GM12878 (cell line): ENCODE measurements at regions not wholly inside any gene's neighbourhood (a gene's known extent, or its start where the extent isn't known, plus 50 kb on each side); places are given as distances from the start of the nearest gene placed in this dataset.

Experiments used
- ATF7 ChIP-seq: fragments of 450-650 bp; IDR thresholded peaks from 2 replicates; pipeline ENCODE4 v1.6.1; 2016; ENCODE audit warnings: low read depth, mild to moderate bottlenecking
- MYC ChIP-seq: IDR thresholded peaks from 2 replicates; pipeline ENCODE4 v1.6.1; 2011; ENCODE audit warnings: mild to moderate bottlenecking, low read length, moderate library complexity, inconsistent platforms; ENCODE audit not compliant: insufficient read depth, insufficient replicate concordance, insufficient read length, severe bottlenecking
- NRF1 ChIP-seq: conservative IDR thresholded peaks from 2 replicates; pipeline ENCODE4 v1.6.1; 2011; ENCODE audit warnings: mild to moderate bottlenecking, low read depth, low read length, improper control_type of control experiment
- POLR2A ChIP-seq: IDR thresholded peaks from 2 replicates; pipeline ENCODE4 v1.6.1; 2011; ENCODE audit warnings: low read depth, mild to moderate bottlenecking, low read length
- POLR2AphosphoS5 ChIP-seq: IDR thresholded peaks from 2 replicates; pipeline ENCODE4 v1.6.1; 2011; ENCODE audit warnings: mild to moderate bottlenecking, low read length, inconsistent platforms
- RAD21 ChIP-seq: IDR thresholded peaks from 2 replicates; pipeline ENCODE4 v1.6.1; 2011; ENCODE audit warnings: mild to moderate bottlenecking, low read depth, low read length, moderate library complexity; ENCODE audit not compliant: insufficient read depth
- RFX5 ChIP-seq: IDR thresholded peaks from 2 replicates; pipeline ENCODE4 v1.6.1; 2011; ENCODE audit warnings: low read depth, low read length, improper control_type of control experiment
- YY1 ChIP-seq: IDR thresholded peaks from 2 replicates; pipeline ENCODE4 v1.6.1; 2011; ENCODE audit warnings: low read depth, mild to moderate bottlenecking, low read length
- TF ChIP-seq, protein P1 (sequence below), 3 experiments: IDR thresholded peaks in 2 of 3; conservative IDR thresholded peaks in 1 of 3; 2 replicates each; pipeline ENCODE4 v1.5.1; 2011; ENCODE audit warnings: low read depth in 3 of 3, low read length in 3 of 3, mild to moderate bottlenecking in 3 of 3, control low read depth in 2 of 3, moderate library complexity in 2 of 3, inconsistent platforms in 1 of 3, mixed read lengths in 1 of 3; ENCODE audit not compliant: control insufficient read depth in 2 of 3, insufficient read depth in 1 of 3; ENCODE audit errors: extremely low read depth in 1 of 3
- TF ChIP-seq, protein P2 (sequence below): IDR thresholded peaks from 2 replicates; pipeline ENCODE4 v1.6.1; 2011; ENCODE audit warnings: borderline replicate concordance, low read depth, mild to moderate bottlenecking, moderate library complexity, mixed read lengths, low read length; ENCODE audit not compliant: insufficient read depth; ENCODE audit errors: extremely low read length
- TF ChIP-seq, protein P3 (sequence below): IDR thresholded peaks from 2 replicates; pipeline ENCODE4 v1.6.1; 2011; ENCODE audit warnings: low read depth, low read length, improper control_type of control experiment, borderline replicate concordance

DNA sequence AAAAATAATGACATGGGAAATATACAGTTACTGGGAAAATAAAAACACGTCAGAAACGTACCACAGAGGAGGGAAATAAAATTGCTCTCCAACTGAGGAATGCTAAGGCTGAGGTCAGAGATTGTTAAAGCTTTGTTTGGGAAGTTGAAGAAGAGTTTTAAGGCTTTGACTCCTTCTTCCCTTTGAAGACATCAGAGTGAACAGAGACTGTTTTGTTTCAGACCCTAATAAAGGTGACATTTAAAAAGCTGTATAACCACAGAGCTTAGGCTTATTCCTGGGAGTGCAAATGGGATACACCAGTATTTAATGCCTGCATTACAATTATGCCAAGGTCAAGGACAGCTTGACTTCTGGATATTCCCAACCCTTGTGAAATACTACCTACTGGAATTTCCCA lies 102.8 kb downstream of the TRIML1 start:
- no peak for TF ChIP-seq POLR2A
- no peak for TF ChIP-seq MYC
- TF ChIP-seq RAD21: no peak
- TF ChIP-seq, protein P1, sequence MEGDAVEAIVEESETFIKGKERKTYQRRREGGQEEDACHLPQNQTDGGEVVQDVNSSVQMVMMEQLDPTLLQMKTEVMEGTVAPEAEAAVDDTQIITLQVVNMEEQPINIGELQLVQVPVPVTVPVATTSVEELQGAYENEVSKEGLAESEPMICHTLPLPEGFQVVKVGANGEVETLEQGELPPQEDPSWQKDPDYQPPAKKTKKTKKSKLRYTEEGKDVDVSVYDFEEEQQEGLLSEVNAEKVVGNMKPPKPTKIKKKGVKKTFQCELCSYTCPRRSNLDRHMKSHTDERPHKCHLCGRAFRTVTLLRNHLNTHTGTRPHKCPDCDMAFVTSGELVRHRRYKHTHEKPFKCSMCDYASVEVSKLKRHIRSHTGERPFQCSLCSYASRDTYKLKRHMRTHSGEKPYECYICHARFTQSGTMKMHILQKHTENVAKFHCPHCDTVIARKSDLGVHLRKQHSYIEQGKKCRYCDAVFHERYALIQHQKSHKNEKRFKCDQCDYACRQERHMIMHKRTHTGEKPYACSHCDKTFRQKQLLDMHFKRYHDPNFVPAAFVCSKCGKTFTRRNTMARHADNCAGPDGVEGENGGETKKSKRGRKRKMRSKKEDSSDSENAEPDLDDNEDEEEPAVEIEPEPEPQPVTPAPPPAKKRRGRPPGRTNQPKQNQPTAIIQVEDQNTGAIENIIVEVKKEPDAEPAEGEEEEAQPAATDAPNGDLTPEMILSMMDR (IDR thresholded peaks at IDR 0.05 in 2 of 3, conservative IDR thresholded peaks at IDR 0.05 in 1 of 3; ENCODE audit: control insufficient read depth in 2 of 3, extremely low read depth in 1 of 3, insufficient read depth in 1 of 3, low read depth in 3 of 3, low read length in 3 of 3): no peak
- TF ChIP-seq, protein P2, sequence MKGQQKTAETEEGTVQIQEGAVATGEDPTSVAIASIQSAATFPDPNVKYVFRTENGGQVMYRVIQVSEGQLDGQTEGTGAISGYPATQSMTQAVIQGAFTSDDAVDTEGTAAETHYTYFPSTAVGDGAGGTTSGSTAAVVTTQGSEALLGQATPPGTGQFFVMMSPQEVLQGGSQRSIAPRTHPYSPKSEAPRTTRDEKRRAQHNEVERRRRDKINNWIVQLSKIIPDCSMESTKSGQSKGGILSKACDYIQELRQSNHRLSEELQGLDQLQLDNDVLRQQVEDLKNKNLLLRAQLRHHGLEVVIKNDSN: no peak
- no peak for TF ChIP-seq YY1
- TF ChIP-seq RFX5: no peak
- no peak for TF ChIP-seq ATF7
- TF ChIP-seq NRF1: no peak
- TF ChIP-seq POLR2AphosphoS5: no peak
- TF ChIP-seq, protein P3, sequence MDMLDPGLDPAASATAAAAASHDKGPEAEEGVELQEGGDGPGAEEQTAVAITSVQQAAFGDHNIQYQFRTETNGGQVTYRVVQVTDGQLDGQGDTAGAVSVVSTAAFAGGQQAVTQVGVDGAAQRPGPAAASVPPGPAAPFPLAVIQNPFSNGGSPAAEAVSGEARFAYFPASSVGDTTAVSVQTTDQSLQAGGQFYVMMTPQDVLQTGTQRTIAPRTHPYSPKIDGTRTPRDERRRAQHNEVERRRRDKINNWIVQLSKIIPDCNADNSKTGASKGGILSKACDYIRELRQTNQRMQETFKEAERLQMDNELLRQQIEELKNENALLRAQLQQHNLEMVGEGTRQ: no peak
